VCaP (cell line): ENCODE measurements at regions not wholly inside any gene's neighbourhood (a gene's known extent, or its start where the extent isn't known, plus 50 kb on each side); places are given as distances from the start of the nearest gene placed in this dataset.

Experiments
- H3K27ac ChIP-seq: fragments of 450-650 bp; 2 replicates; pipeline ENCODE4 v1.5.1; 2017
- TF ChIP-seq, protein P1 (sequence below): fragments of 450-650 bp; conservative IDR thresholded peaks from 2 replicates; pipeline ENCODE4 v1.5.1; 2017; ENCODE audit warnings: mild to moderate bottlenecking, moderate library complexity

- no peak overlapping the region for H3K27ac ChIP-seq
- TF ChIP-seq, protein P1, sequence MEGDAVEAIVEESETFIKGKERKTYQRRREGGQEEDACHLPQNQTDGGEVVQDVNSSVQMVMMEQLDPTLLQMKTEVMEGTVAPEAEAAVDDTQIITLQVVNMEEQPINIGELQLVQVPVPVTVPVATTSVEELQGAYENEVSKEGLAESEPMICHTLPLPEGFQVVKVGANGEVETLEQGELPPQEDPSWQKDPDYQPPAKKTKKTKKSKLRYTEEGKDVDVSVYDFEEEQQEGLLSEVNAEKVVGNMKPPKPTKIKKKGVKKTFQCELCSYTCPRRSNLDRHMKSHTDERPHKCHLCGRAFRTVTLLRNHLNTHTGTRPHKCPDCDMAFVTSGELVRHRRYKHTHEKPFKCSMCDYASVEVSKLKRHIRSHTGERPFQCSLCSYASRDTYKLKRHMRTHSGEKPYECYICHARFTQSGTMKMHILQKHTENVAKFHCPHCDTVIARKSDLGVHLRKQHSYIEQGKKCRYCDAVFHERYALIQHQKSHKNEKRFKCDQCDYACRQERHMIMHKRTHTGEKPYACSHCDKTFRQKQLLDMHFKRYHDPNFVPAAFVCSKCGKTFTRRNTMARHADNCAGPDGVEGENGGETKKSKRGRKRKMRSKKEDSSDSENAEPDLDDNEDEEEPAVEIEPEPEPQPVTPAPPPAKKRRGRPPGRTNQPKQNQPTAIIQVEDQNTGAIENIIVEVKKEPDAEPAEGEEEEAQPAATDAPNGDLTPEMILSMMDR, result no peak
These were observed 627.2 kb downstream of the TOX3 start for GRCh38 chr16:51919736-51920135.

GRCh38 chr16:51916814-51917213, 630.1 kb downstream of the TOX3 start:
- no peak overlapping the region; the same call in 1 of the 2 replicates for H3K27ac ChIP-seq
- TF ChIP-seq, protein P1, result no peak

- TF ChIP-seq, protein P1, result no peak
- H3K27ac ChIP-seq, result no peak overlapping the region; the same call in 1 of the 2 replicates
These were observed 630.7 kb downstream of the TOX3 start for GRCh38 chr16:51916231-51916630.

- TF ChIP-seq, protein P1, result no peak
- H3K27ac ChIP-seq, result no peak overlapping the region
These were observed 639.3 kb downstream of the TOX3 start for GRCh38 chr16:51907680-51908079.

GRCh38 chr16:51900221-51900780, 646.6 kb downstream of the TOX3 start:
- H3K27ac ChIP-seq, result no peak overlapping the region
- TF ChIP-seq, protein P1, result no peak

- TF ChIP-seq, protein P1, result no peak
- H3K27ac ChIP-seq, result no peak overlapping the region
These were observed 648.1 kb downstream of the TOX3 start for GRCh38 chr16:51898872-51899271.

GRCh38 chr16:51896013-51896412, 650.9 kb downstream of the TOX3 start:
- H3K27ac ChIP-seq, result no peak overlapping the region
- TF ChIP-seq, protein P1, result no peak
